GM19395 (cell line): ENCODE measurements at regions not wholly inside any gene's neighbourhood (a gene's known extent, or its start where the extent isn't known, plus 50 kb on each side); places are given as distances from the start of the nearest gene placed in this dataset.

Experiments
- ATAC-seq: cut with Tn5 transposase; IDR thresholded peaks from one replicate; pipeline ENCODE4 v1.9.1; 2021; ENCODE audit warnings: mild to moderate bottlenecking, moderate library complexity; ENCODE audit not compliant: unreplicated experiment

- no peak for ATAC-seq
These were observed 103.2 kb downstream of the BTBD3 start for GRCh38 chr20:12020846-12021245.

GRCh38 chr20:12022126-12022525 lies 104.4 kb downstream of the BTBD3 start:
- ATAC-seq: no peak

GRCh38 chr20:12023194-12023795 lies 105.6 kb downstream of the BTBD3 start:
- ATAC-seq: peak; percentile 97

- no peak for ATAC-seq
These were observed 111.1 kb downstream of the BTBD3 start for GRCh38 chr20:12028771-12029170.

- no peak for ATAC-seq
These were observed 112.8 kb downstream of the BTBD3 start for GRCh38 chr20:12030470-12030869.

- no peak for ATAC-seq
These were observed 118.4 kb downstream of the BTBD3 start for GRCh38 chr20:12036142-12036541.

GRCh38 chr20:12037521-12037920 lies 119.8 kb downstream of the BTBD3 start:
- ATAC-seq: no peak

GRCh38 chr20:12040261-12040660 lies 122.6 kb downstream of the BTBD3 start:
- ATAC-seq: no peak

GRCh38 chr20:12044969-12045368 lies 127.3 kb downstream of the BTBD3 start:
- ATAC-seq: no peak

- no peak for ATAC-seq
These were observed 130.2 kb downstream of the BTBD3 start for GRCh38 chr20:12047838-12048432.

- no peak for ATAC-seq
These were observed 131.4 kb downstream of the BTBD3 start for GRCh38 chr20:12049125-12049524.

GRCh38 chr20:12051206-12052163 lies 133.8 kb downstream of the BTBD3 start:
- no peak for ATAC-seq

GRCh38 chr20:12053353-12053752 lies 135.7 kb downstream of the BTBD3 start:
- no peak for ATAC-seq

GRCh38 chr20:12054556-12054955 lies 136.9 kb downstream of the BTBD3 start:
- ATAC-seq: no peak

GRCh38 chr20:12055161-12055560 lies 137.5 kb downstream of the BTBD3 start:
- ATAC-seq: no peak

- ATAC-seq: no peak
These were observed 139.1 kb downstream of the BTBD3 start for GRCh38 chr20:12056839-12057238.

GRCh38 chr20:12057778-12058177 lies 140.1 kb downstream of the BTBD3 start:
- no peak for ATAC-seq

- ATAC-seq: no peak
These were observed 140.5 kb downstream of the BTBD3 start for GRCh38 chr20:12058216-12058615.

GRCh38 chr20:12061466-12061865 lies 143.8 kb downstream of the BTBD3 start:
- no peak for ATAC-seq

- ATAC-seq: no peak
These were observed 145.5 kb downstream of the BTBD3 start for GRCh38 chr20:12063106-12063684.

GRCh38 chr20:12064540-12064939 lies 146.8 kb downstream of the BTBD3 start:
- ATAC-seq: no peak
